ENCODE measurements at regions not wholly inside any gene's neighbourhood (a gene's known extent, or its start where the extent isn't known, plus 50 kb on each side); places are given as distances from the start of the nearest gene placed in this dataset.

DNA sequence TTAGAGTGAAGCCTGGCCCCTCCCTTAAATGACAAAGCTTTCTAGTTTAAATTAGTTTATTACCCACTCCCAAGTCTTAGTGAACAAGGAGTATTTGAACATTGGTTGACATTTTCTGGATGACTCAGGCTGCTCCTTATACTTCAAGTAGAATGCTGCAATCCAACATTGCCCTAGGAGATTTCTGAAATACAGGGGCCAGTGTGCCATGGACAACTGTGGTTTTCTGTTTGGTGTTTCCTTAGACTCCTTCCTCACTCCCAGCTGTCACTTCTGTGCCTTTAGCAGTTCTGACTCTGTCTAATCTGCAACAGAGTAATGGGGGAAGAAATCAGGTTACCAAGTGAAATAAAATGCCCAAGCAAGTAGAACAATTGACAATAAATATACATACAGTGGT lies 116.1 kb upstream of the P2RY1 start:
- TF ChIP-seq CTCF (IDR thresholded peaks at IDR 0.05) (no peak), POLR2A (IDR thresholded peaks at IDR 0.05) (no peak)

Data from body of pancreas (tissue), 4 donors.